Skeletal muscle satellite cell (primary cell): ENCODE measurements at regions not wholly inside any gene's neighbourhood (a gene's known extent, or its start where the extent isn't known, plus 50 kb on each side); places are given as distances from the start of the nearest gene placed in this dataset.

Experiments
- H3K27me3 ChIP-seq: 2 replicates; pipeline ENCODE4 v1.7.0; 2013; ENCODE audit warnings: low read length; ENCODE audit not compliant: control insufficient read depth, insufficient read depth
- H3K36me3 ChIP-seq: 2 replicates; pipeline ENCODE4 v1.7.0; 2013; ENCODE audit warnings: mild to moderate bottlenecking, control low read depth, low read length; ENCODE audit not compliant: insufficient read depth
- H3K4me1 ChIP-seq: 2 replicates; pipeline ENCODE4 v1.7.0; 2013; ENCODE audit warnings: low read length; ENCODE audit not compliant: control insufficient read depth, insufficient read depth
- H3K4me2 ChIP-seq: 2 replicates; pipeline ENCODE4 v1.7.0; 2013; ENCODE audit warnings: mild to moderate bottlenecking, low read length
- H3K4me3 ChIP-seq: 2 replicates; pipeline ENCODE4 v1.7.0; 2013; ENCODE audit warnings: low read length
- H3K9ac ChIP-seq: 2 replicates; pipeline ENCODE4 v1.7.0; 2013; ENCODE audit warnings: mild to moderate bottlenecking, low read depth, low read length, moderate library complexity
- H3K9me3 ChIP-seq: replicated peaks from 2 replicates; pipeline ENCODE4 v1.7.0; 2013; ENCODE audit warnings: mild to moderate bottlenecking, control low read depth, low read length

GRCh38 chr6:159479146-159479545 lies 213.9 kb downstream of the SOD2 start:
- no peaks in the 10 kb centered on the region for H3K27me3 ChIP-seq
- no peaks in the 10 kb centered on the region for H3K9me3 ChIP-seq
- no peaks in the 10 kb centered on the region for H3K4me1 ChIP-seq
- no peak overlapping the region for H3K4me3 ChIP-seq
- no peaks in the 10 kb centered on the region for H3K36me3 ChIP-seq
- H3K9ac ChIP-seq: no peak overlapping the region
- no peak overlapping the region for H3K4me2 ChIP-seq

- H3K27me3 ChIP-seq: no peaks in the 10 kb centered on the region
- H3K9ac ChIP-seq: no peak overlapping the region
- no peaks in the 10 kb centered on the region for H3K9me3 ChIP-seq
- no peak overlapping the region for H3K4me3 ChIP-seq
- H3K4me1 ChIP-seq: no peaks in the 10 kb centered on the region
- no peaks in the 10 kb centered on the region for H3K36me3 ChIP-seq
- no peak overlapping the region for H3K4me2 ChIP-seq
Measured at GRCh38 chr6:159473475-159474263, 219.4 kb downstream of the SOD2 start.

GRCh38 chr6:159470397-159470796 lies 222.6 kb downstream of the SOD2 start:
- H3K4me3 ChIP-seq: no peak overlapping the region
- no peak overlapping the region for H3K9ac ChIP-seq
- no peaks in the 10 kb centered on the region for H3K36me3 ChIP-seq
- no peaks in the 10 kb centered on the region for H3K9me3 ChIP-seq
- no peak overlapping the region for H3K4me2 ChIP-seq
- no peaks in the 10 kb centered on the region for H3K27me3 ChIP-seq
- no peaks in the 10 kb centered on the region for H3K4me1 ChIP-seq

- Histone ChIP-seq H3K9ac (no peak overlapping the region), H3K4me3 (no peak overlapping the region), H3K36me3 (no peaks in the 10 kb centered on the region), H3K4me1 (no peaks in the 10 kb centered on the region), H3K27me3 (no peaks in the 10 kb centered on the region), H3K4me2 (no peak overlapping the region), H3K9me3 (no peaks in the 10 kb centered on the region)
Measured at GRCh38 chr6:159469443-159469842, 223.6 kb downstream of the SOD2 start.

- Histone ChIP-seq H3K9me3 (no peaks in the 10 kb centered on the region), H3K9ac (no peak overlapping the region), H3K36me3 (no peaks in the 10 kb centered on the region), H3K27me3 (no peaks in the 10 kb centered on the region), H3K4me2 (no peak overlapping the region), H3K4me1 (no peaks in the 10 kb centered on the region), H3K4me3 (no peak overlapping the region)
Measured at GRCh38 chr6:159468994-159469393, 224.0 kb downstream of the SOD2 start.

- H3K36me3 ChIP-seq: no peaks in the 10 kb centered on the region
- no peaks in the 10 kb centered on the region for H3K9me3 ChIP-seq
- no peak overlapping the region for H3K9ac ChIP-seq
- no peak overlapping the region for H3K4me2 ChIP-seq
- H3K4me3 ChIP-seq: no peak overlapping the region
- H3K4me1 ChIP-seq: no peaks in the 10 kb centered on the region
- no peaks in the 10 kb centered on the region for H3K27me3 ChIP-seq
Measured at GRCh38 chr6:159467473-159468041, 225.5 kb downstream of the SOD2 start.

- H3K4me3 ChIP-seq: no peak overlapping the region
- H3K36me3 ChIP-seq: no peaks in the 10 kb centered on the region
- no peaks in the 10 kb centered on the region for H3K9me3 ChIP-seq
- no peak overlapping the region for H3K4me2 ChIP-seq
- no peaks in the 10 kb centered on the region for H3K4me1 ChIP-seq
- H3K9ac ChIP-seq: no peak overlapping the region
- H3K27me3 ChIP-seq: no peaks in the 10 kb centered on the region
Measured at GRCh38 chr6:159466926-159467325, 226.1 kb downstream of the SOD2 start.

GRCh38 chr6:159464816-159465215 lies 228.2 kb downstream of the SOD2 start:
- Histone ChIP-seq H3K9ac (no peak overlapping the region), H3K4me1 (no peaks in the 10 kb centered on the region), H3K4me2 (no peak overlapping the region), H3K36me3 (no peaks in the 10 kb centered on the region), H3K9me3 (no peaks in the 10 kb centered on the region), H3K27me3 (no peaks in the 10 kb centered on the region), H3K4me3 (no peak overlapping the region)

- Histone ChIP-seq H3K9ac (no peak overlapping the region), H3K4me3 (no peak overlapping the region), H3K4me1 (no peaks in the 10 kb centered on the region), H3K4me2 (no peak overlapping the region), H3K27me3 (no peaks in the 10 kb centered on the region), H3K9me3 (no peaks in the 10 kb centered on the region), H3K36me3 (no peaks in the 10 kb centered on the region)
Measured at GRCh38 chr6:159463119-159463829, 229.8 kb downstream of the SOD2 start.

- no peaks in the 10 kb centered on the region for H3K27me3 ChIP-seq
- no peak overlapping the region for H3K9ac ChIP-seq
- no peak overlapping the region for H3K4me3 ChIP-seq
- H3K9me3 ChIP-seq: no peaks in the 10 kb centered on the region
- no peaks in the 10 kb centered on the region for H3K36me3 ChIP-seq
- H3K4me1 ChIP-seq: no peaks in the 10 kb centered on the region
- H3K4me2 ChIP-seq: no peak overlapping the region
Measured at GRCh38 chr6:159462431-159462830, 230.6 kb downstream of the SOD2 start.

- Histone ChIP-seq H3K4me2 (no peak overlapping the region), H3K9me3 (no peaks in the 10 kb centered on the region), H3K9ac (no peak overlapping the region), H3K4me1 (no peaks in the 10 kb centered on the region), H3K4me3 (no peak overlapping the region), H3K27me3 (no peaks in the 10 kb centered on the region), H3K36me3 (no peaks in the 10 kb centered on the region)
Measured at GRCh38 chr6:159461998-159462397, 231.0 kb downstream of the SOD2 start.
